Stimulated activated CD4-positive, alpha-beta T cell treated with anti-CD3 and anti-CD28 coated beads, Interleukin-1b, Interleukin-23, amount 100 ng/mL, for 4 hours (primary cell): ENCODE measurements at regions not wholly inside any gene's neighbourhood (a gene's known extent, or its start where the extent isn't known, plus 50 kb on each side); places are given as distances from the start of the nearest gene placed in this dataset.

Experiments
- DNase-seq, 2 donors: peaks; one replicate each; pipeline ENCODE4 v3.0.0-alpha.2; 2020; ENCODE audit warnings: low read depth in 2 of 2

- DNase-seq, result no peak
These were observed 401.1 kb upstream of the NFE2L3 start for GRCh38 chr7:25750744-25751508.

- no peak for DNase-seq
These were observed 399.8 kb upstream of the NFE2L3 start for GRCh38 chr7:25752154-25752553.

GRCh38 chr7:25752967-25753791 is 398.8 kb upstream of the NFE2L3 start:
- DNase-seq, result no peak

- no peak for DNase-seq
These were observed 398.2 kb upstream of the NFE2L3 start for GRCh38 chr7:25753837-25754236.

GRCh38 chr7:25754333-25754732 is 397.7 kb upstream of the NFE2L3 start:
- no peak for DNase-seq

GRCh38 chr7:25754751-25755150 is 397.2 kb upstream of the NFE2L3 start:
- DNase-seq, result no peak

GRCh38 chr7:25756601-25757000 is 395.4 kb upstream of the NFE2L3 start:
- no peak for DNase-seq

GRCh38 chr7:25758559-25758958 is 393.4 kb upstream of the NFE2L3 start:
- DNase-seq, result no peak

GRCh38 chr7:25759286-25759685 is 392.7 kb upstream of the NFE2L3 start:
- DNase-seq, result no peak

GRCh38 chr7:25759748-25760147 is 392.2 kb upstream of the NFE2L3 start:
- no peak for DNase-seq

GRCh38 chr7:25762511-25763462 is 389.2 kb upstream of the NFE2L3 start:
- no peak for DNase-seq

- no peak for DNase-seq
These were observed 388.5 kb upstream of the NFE2L3 start for GRCh38 chr7:25763463-25763860.

- no peak for DNase-seq
These were observed 386.8 kb upstream of the NFE2L3 start for GRCh38 chr7:25765110-25765655.

GRCh38 chr7:25770235-25770634 is 381.8 kb upstream of the NFE2L3 start:
- no peak for DNase-seq

GRCh38 chr7:25770670-25771069 is 381.3 kb upstream of the NFE2L3 start:
- no peak for DNase-seq

GRCh38 chr7:25771491-25771890 is 380.5 kb upstream of the NFE2L3 start:
- DNase-seq, result no peak

- DNase-seq, result no peak
These were observed 379.2 kb upstream of the NFE2L3 start for GRCh38 chr7:25772802-25773201.

GRCh38 chr7:25774675-25775074 is 377.3 kb upstream of the NFE2L3 start:
- DNase-seq, result no peak

GRCh38 chr7:25775570-25775969 is 376.4 kb upstream of the NFE2L3 start:
- DNase-seq, result no peak

- no peak for DNase-seq
These were observed 375.8 kb upstream of the NFE2L3 start for GRCh38 chr7:25775999-25776743.

- DNase-seq, result no peak
These were observed 375.3 kb upstream of the NFE2L3 start for GRCh38 chr7:25776744-25777123.
